Panc1 (cell line): ENCODE measurements at regions not wholly inside any gene's neighbourhood (a gene's known extent, or its start where the extent isn't known, plus 50 kb on each side); places are given as distances from the start of the nearest gene placed in this dataset.

Source experiments
- CTCF ChIP-seq: fragments of 450-650 bp; IDR thresholded peaks from 2 replicates; pipeline ENCODE4 v1.5.1; 2017; ENCODE audit warnings: mild to moderate bottlenecking
- POLR2AphosphoS5 ChIP-seq: IDR thresholded peaks from 2 replicates; pipeline ENCODE4 v1.6.1; 2012; ENCODE audit warnings: mild to moderate bottlenecking, low read depth, low read length, moderate library complexity
- REST ChIP-seq, 2 experiments: IDR thresholded peaks; 2 replicates each; pipeline ENCODE4 v1.6.1; 2011 to 2012; ENCODE audit warnings: low read depth in 2 of 2, control low read depth in 1 of 2, low read length in 1 of 2, mild to moderate bottlenecking in 1 of 2, moderate library complexity in 1 of 2; ENCODE audit not compliant: insufficient read depth in 1 of 2
- SIN3A ChIP-seq: IDR thresholded peaks from 2 replicates; pipeline ENCODE4 v1.6.1; 2012; ENCODE audit warnings: low read depth, mild to moderate bottlenecking, low read length, moderate library complexity, borderline replicate concordance; ENCODE audit not compliant: insufficient read depth
- TCF7L2 ChIP-seq: IDR thresholded peaks from 2 replicates; pipeline ENCODE4 v1.6.1; 2011; ENCODE audit warnings: mild to moderate bottlenecking, low read depth, low read length, inconsistent platforms

GRCh38 chr10:28105561-28105960 lies 106.7 kb upstream of the ODAD2 start:
- TF ChIP-seq CTCF (no peak), REST (IDR thresholded peaks at IDR 0.05; ENCODE audit: insufficient read depth in 1 of 2, low read depth in 2 of 2, low read length in 1 of 2) (no peak), POLR2AphosphoS5 (no peak), SIN3A (no peak), TCF7L2 (no peak)
